Loucy (cell line): ENCODE measurements at regions not wholly inside any gene's neighbourhood (a gene's known extent, or its start where the extent isn't known, plus 50 kb on each side); places are given as distances from the start of the nearest gene placed in this dataset.

ENCODE experiments used
- CTCF ChIP-seq: fragments of 200-600 bp; sonication (generic); conservative IDR thresholded peaks from 2 replicates; pipeline ENCODE4 v1.5.1; 2014; ENCODE audit warnings: mild to moderate bottlenecking, antibody characterized with exemption, low read length
- EZH2phosphoT487 ChIP-seq: fragments of 200-600 bp; IDR thresholded peaks from 2 replicates; pipeline ENCODE4 v1.6.1; 2018; ENCODE audit warnings: antibody characterized with exemption, mild to moderate bottlenecking, moderate library complexity, borderline replicate concordance

GRCh38 chr4:110955748-110956147 lies 332.9 kb upstream of the PITX2 start:
- TF ChIP-seq CTCF (no peak), EZH2phosphoT487 (no peak)
